ENCODE measurements at regions not wholly inside any gene's neighbourhood (a gene's known extent, or its start where the extent isn't known, plus 50 kb on each side); places are given as distances from the start of the nearest gene placed in this dataset.

DNA sequence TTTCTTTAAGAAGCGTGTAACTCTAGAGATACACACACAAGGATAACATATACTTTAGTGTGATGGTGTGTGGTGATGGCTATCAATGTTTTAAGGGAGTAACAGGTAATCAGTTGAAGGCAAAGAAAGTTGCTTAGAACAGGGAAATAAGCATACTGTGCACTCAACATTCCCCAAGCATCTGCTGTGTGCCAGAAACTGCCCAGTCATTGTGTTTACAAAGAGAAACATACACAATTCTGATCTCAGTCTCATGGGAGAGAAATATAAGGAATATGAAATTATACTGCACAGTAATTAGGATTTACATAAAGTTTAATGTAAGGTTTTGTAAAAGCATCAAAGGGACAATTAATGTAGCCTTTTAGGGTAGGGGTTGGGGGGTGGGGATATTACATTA is 224.1 kb upstream of the TYRP1 start:
- FAIRE-seq, result no peak
- no peak for DNase-seq (ENCODE audit: low spot score)

DNA sequence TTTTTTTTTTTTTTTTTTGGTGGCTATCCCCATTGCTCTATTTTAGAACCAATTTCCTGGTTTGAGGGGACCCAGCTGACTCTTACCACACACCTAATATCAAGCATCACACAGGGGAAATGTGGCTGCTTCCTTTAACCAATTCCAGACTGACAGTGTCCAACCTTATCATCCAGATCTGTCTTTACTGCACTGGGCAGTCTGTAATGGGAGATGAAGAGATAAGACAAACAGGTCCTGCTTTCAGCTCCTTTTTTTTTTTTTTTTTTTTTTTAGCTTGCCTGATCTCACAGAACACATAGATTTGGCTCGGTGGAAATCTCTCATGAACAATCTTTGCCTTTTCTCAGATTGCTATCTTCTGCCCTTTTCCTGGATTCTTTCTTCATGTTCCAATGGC is 198.8 kb upstream of the TYRP1 start:
- FAIRE-seq (no peak), DNase-seq (ENCODE audit: low spot score) (no peak)

- FAIRE-seq, result no peak
These were observed 195.4 kb upstream of the TYRP1 start for GRCh38 chr9:12497790-12498189.

DNA sequence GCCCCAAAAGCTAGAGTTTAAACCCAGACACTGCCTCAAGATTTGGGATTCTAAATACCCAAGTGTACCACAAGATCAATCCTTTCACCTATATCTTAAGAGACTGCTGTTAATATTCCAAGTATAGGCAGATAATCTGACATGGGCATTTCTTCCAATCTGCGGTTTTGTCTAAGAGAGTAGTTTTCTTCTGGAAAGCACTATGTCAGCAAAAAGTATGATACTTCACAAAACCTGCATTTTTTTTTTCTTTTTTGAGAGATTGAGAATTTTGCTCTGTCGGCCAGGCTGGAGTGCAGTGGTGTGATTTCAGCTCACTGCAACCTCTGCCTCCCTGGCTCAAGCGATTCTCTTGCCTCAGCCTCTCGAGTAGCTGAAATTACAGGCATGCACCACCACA is 190.7 kb upstream of the TYRP1 start:
- FAIRE-seq (no peak), DNase-seq (ENCODE audit: low spot score) (no peak)

More at GRCh38 chr9:12497790-12498189, 195.4 kb upstream of the TYRP1 start:
- no peak for DNase-seq (ENCODE audit: low spot score)

DNA sequence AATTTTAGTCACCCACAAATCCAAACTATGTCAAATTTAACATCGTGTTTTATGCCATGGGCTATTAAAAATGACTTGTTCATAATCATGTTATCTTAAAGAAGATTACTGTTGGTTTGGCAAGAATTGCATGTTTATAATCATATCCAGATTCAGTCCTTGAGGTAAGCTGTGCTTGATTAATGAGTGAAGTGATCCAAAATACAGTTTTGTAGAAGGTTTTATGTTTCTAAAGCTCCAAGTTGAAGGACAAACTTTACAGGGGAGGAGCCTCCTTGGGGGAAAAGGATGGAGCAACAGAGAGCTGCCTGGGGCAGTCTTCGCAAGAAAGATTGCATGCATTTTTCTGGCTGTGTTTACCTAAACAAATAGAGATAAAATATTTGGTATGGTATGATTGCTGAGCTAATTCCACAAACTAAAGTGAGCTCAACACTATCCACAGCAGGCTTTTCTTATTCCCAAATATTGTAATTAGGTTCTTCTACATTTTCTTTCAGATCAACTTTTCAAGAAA is 189.5 kb upstream of the TYRP1 start:
- no peak for FAIRE-seq

GRCh38 chr9:12510551-12510950 is 182.6 kb upstream of the TYRP1 start:
- FAIRE-seq (no peak), DNase-seq (ENCODE audit: low spot score) (no peak)

More for the DNA sequence above, 189.5 kb upstream of the TYRP1 start:
- no peak for DNase-seq (ENCODE audit: low spot score)

DNA sequence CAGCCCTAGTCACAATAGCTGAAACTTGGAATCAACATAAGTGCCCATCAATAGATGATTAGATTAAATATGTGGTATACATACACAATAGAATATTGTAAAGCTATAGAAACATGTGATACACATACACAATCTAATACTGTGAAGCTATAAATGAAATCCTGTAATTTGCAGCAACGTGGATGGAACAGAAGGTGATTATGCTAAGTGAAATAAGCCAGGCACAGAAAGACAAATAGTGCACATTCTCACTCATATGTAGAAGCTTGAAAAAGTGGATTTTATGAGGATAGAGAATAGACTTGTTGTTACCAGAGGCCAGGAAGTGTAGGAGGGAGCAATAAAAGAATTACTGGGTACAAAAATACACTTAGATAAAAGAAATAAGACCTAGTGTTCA is 181.5 kb upstream of the TYRP1 start:
- FAIRE-seq (no peak), DNase-seq (ENCODE audit: low spot score) (no peak)

DNA sequence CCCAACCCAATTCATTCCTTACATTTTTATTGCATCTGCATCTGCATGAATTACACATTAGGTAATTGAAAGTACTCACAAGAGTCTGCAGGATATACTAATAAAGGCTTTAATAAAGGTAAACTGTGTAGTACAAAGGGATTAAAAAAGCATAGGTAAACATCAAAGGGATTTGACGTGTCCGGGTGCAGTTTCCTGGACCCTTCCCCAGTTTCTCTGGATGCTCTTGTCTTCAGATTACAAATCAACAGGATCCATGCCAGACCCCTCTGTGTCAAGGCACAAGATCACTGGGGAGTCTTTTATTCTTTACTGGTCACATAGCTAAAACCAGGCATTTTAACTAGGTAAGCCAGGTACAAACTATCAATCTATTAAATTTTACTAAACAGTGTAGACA is 177.2 kb upstream of the TYRP1 start:
- DNase-seq (ENCODE audit: low spot score), result no peak
- FAIRE-seq, result no peak

DNA sequence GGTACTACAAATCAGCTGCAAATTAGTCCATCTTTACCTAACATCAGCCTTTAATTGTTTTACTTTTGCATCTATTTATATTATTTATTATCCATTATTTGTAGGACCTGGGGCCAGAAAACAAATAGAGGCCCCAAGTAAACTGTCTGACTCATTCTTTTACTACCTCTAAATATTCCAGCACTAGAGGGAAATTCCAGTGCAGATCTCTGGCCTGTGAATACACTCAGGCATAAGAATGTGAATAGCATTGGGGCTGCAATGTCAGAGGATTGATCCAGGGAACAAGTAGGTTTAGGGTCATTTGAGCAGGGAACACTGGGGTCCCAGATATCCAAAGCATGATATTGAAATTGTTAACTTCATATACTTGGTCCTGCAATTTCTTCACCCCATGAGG is 176.6 kb upstream of the TYRP1 start:
- FAIRE-seq (no peak), DNase-seq (ENCODE audit: low spot score) (no peak)

- no peak for FAIRE-seq
- peak; percentile 14 for DNase-seq (ENCODE audit: low spot score)
These were observed 154.2 kb upstream of the TYRP1 start for GRCh38 chr9:12538842-12539579.

- DNase-seq (ENCODE audit: low spot score) (no peak), FAIRE-seq (no peak)
These were observed 153.6 kb upstream of the TYRP1 start for GRCh38 chr9:12539580-12539975.

DNA sequence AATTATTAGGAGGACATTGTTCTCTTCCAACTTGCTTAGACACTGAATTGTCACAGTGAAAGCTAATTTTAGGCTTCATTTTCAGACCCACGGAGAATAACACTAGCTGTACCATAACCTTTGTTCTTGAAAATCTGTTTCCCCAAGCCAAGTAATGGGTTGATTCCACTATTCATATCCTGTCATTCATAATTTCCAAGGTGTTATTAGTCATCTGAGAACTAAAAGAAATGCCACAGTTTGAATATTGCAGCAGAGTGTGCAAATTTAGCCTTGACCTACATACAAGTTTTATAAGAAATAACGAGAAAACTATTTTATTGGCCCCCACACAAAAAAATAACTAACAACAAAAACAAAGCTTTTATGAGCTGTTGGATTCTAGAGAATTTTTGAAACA is 148.5 kb upstream of the TYRP1 start:
- no peak for DNase-seq (ENCODE audit: low spot score)
- FAIRE-seq, result no peak

GRCh38 chr9:12554636-12555035 is 138.5 kb upstream of the TYRP1 start:
- no peak for DNase-seq (ENCODE audit: low spot score)
- FAIRE-seq, result no peak

DNA sequence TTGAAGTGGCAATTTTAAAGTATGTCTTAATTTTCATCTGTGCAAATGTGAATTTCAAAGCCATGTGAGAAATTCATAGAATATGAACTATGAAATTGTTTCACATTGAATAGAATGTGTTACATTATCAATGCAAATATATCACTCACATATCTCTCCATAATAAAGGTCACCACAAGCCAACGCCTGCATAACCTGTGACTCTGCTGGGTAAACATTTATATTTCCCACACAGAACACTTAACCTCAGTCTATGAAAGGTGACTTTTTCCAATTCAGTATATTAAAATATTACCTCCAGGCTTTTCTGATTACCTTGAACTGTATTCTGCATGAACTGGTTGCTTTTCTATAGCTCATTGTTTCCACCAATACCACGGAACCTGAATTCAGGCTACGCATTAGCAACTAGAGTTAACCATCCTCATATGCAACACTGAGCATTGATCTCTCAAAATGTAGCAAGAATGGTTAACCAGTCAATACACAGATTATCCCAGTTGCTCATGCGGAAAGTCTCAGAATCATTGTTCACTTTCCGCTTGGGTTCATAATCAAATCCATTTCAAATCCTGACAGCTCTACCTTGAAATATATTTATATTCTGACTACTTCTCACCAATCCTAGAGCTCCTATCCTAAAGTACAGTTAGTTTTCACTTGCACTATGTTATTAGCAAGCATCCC is 126.6 kb upstream of the TYRP1 start:
- no peak for DNase-seq (ENCODE audit: low spot score)
- no peak for FAIRE-seq

GRCh38 chr9:12584656-12585522 is 108.3 kb upstream of the TYRP1 start:
- FAIRE-seq (no peak), DNase-seq (ENCODE audit: low spot score) (no peak)

DNA sequence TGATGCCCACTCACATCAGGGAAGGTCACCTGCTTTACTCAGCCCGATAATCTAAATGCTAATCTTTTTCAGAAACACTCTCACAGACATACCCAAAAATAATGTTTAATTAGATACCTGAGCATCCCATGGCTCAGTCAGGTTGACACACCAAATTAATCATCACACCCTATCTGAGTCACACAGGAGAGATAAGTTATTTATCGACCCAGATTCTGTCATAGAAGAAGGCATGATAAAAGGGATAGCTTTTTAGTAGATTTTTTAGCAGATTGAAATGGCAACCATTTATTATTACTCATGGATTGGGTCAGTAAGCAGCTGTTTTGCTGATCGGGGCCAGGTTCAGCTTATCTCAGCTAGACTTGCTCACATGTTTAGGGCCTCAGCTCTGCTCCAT is 97.8 kb upstream of the TYRP1 start:
- FAIRE-seq (no peak), DNase-seq (ENCODE audit: low spot score) (no peak)

DNA sequence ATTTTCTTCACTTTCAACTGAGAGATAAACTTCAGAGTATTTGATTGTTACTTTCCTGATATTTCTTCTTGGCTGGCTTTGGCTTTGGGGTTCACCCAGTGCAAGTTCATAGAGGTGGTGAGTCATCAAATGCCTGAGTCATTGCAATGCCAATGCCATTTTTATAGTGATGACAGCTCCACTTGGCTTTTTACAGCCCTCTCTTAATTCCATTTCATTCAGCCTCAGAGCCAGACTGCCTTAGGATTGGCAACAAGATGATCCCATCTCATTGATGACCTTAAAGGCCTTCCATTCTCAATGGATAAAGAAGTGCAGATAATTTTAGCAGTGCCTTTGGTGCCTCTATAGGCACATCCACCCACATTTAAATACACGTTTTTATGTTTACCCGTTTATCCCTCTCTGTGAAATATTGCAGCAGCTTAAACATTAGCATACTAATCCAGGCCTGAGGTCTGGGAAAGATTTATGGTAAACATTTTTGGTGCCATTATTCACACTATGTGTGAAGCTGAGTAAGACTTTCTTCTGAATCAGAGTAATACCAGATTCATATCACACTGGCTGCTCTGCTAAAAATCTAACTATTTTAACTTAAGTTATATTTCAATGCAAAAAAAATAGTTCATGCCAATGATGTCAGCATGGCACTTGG is 88.9 kb upstream of the TYRP1 start:
- FAIRE-seq (no peak), DNase-seq (ENCODE audit: low spot score) (peak; percentile 33)

- DNase-seq (ENCODE audit: low spot score), result no peak
- FAIRE-seq, result no peak
These were observed 80.9 kb upstream of the TYRP1 start for GRCh38 chr9:12612211-12612770.

DNA sequence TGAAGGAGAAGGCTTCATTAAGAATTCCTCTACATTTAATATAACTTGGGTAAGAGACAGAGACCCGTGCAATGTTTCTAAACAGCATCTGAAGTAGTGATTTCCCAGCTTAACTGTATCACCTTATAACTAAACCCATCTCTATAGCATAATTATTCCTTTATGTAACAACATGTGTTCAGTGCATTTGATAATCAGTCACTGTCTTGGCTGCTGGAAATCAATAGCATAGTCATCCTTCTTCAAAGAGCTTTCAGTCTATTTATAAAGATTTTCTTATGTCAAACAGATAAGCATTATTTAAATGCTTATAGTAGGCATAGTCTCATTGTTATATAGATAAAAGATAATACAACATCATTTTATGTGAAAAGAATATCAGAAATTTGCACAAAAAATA is 80.1 kb upstream of the TYRP1 start:
- FAIRE-seq (no peak), DNase-seq (ENCODE audit: low spot score) (no peak)

GRCh38 chr9:12614488-12614887 is 78.7 kb upstream of the TYRP1 start:
- DNase-seq (ENCODE audit: low spot score), result no peak
- FAIRE-seq, result no peak

DNA sequence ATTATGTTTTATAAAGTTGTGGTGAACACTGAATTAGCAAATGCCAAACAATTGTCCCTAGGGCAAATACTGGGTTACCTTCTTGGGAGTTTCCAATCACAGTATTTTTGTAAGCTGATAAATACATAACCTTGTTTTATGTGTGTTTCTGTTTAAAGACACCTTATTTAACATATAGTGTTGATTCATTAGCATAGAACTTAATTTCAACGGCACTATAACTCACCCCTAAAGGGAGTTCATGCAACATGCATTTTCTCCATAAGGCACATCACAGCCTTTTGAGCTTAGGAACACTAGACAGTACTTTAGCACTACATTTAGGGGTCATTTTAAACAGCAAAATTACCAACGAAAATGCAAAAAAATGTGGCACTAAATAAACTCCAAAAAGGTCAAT is 74.2 kb upstream of the TYRP1 start:
- DNase-seq (ENCODE audit: low spot score), result no peak
- FAIRE-seq, result no peak
